ENCODE measurements at regions not wholly inside any gene's neighbourhood (a gene's known extent, or its start where the extent isn't known, plus 50 kb on each side); places are given as distances from the start of the nearest gene placed in this dataset.

DNA sequence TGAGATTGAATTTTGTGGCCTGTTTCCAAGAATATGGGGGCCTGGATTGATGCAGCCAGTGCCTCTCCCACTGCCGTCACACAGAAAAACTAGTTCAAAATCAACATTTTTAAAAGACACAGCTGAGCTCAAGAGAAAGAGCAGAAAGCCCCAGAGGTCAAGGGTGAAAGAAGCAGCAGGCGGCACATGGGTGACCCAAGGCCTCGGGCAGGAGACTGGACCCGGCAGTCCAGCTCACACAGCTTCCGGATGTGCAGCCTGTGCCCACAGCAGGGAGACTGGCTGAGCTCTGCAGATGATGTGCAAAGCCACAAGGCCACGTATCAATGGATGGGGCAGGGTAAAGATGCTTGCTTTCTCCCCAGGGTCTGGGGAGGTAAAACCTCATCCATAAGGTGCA, 50.4 kb upstream of the RNF32 start:
- intact Hi-C loops (cut with DNase I; ENCODE audit: low total_unique reads) = no loop called here
- Histone ChIP-seq H3K36me3 (no peaks in the 10 kb centered on the region), H3K27ac (no peak overlapping the region), H3K27me3 (replicated peaks in 1 of 7) (no peaks in the 10 kb centered on the region), H3K9me3 (peaks cover 5 to 52% (median 30%) of the 10 kb centered on the region in 8 donors), H3K4me3 (no peak overlapping the region), H3K4me1 (no peaks in the 10 kb centered on the region)
- no peak for DNase-seq
- no peak for TF ChIP-seq CTCF (IDR thresholded peaks at IDR 0.05 in 8 of 11, conservative IDR thresholded peaks at IDR 0.05 in 3 of 11)
- no peak for TF ChIP-seq POLR2AphosphoS5 (IDR thresholded peaks at IDR 0.05)
- TF ChIP-seq POLR2A (IDR thresholded peaks at IDR 0.05) = no peak
- WGBS, 5 donors = 69 to 89% (median 72%) methylated on average over 6 of the region's 6 CpGs

DNA sequence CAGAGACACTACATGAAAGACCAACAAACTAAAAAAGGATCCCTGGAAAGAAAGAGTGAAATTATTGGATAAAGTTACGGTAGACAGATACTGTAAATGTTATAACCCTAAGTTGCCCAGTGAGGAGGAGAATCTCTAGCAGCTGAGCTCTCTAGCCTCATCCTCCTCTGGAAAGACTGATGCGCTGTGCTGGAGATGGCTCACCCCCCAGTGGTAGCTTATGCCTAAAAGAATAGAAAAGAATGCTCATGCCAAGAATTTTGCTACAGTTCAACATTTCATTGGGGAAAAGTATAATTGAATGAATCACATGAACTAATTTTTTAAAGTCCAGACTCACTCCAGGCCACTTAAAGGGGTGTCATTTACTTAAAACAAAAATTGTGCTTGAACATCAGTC, 50.8 kb upstream of the RNF32 start:
- Histone ChIP-seq H3K9me3 (peaks cover 5 to 51% (median 33%) of the 10 kb centered on the region in 8 donors), H3K4me1 (no peaks in the 10 kb centered on the region), H3K27ac (no peak overlapping the region), H3K27me3 (replicated peaks in 1 of 7) (no peaks in the 10 kb centered on the region), H3K4me3 (no peak overlapping the region), H3K36me3 (no peaks in the 10 kb centered on the region)
- intact Hi-C loops (cut with DNase I; ENCODE audit: low total_unique reads) = no loop called here
- WGBS, 5 donors = 86 to 94% (median 90%) methylated on average over 2 of the region's 2 CpGs
- DNase-seq = no peak
- no peak for TF ChIP-seq POLR2AphosphoS5 (IDR thresholded peaks at IDR 0.05)
- TF ChIP-seq POLR2A (IDR thresholded peaks at IDR 0.05) = no peak
- no peak for TF ChIP-seq CTCF (IDR thresholded peaks at IDR 0.05 in 8 of 11, conservative IDR thresholded peaks at IDR 0.05 in 3 of 11)

DNA sequence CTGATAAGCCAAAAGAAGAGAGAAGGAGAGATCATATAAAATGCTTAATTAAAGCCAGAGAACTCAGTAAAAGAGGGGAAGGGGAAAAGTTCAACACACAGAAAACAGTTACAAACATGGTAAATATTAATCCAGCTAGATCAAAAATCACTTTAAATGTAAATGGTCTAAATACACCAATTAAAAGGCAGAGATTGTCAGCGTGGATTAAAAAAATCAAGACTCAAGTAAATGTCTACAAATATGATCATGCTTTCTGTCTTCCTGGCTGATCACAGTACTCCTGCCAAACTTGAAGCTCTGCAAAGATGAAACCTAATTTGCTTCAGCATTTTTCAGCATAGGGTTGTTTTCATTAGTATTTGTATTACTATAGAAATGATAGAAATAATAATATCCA, 54.6 kb upstream of the RNF32 start:
- Histone ChIP-seq H3K9me3 (peaks cover 5 to 22% (median 19%) of the 10 kb centered on the region in 8 donors), H3K27ac (no peak overlapping the region), H3K27me3 (replicated peaks in 1 of 7) (no peaks in the 10 kb centered on the region), H3K4me3 (no peak overlapping the region), H3K4me1 (no peaks in the 10 kb centered on the region), H3K36me3 (no peaks in the 10 kb centered on the region)
- WGBS, 5 donors = 79 to 95% (median 89%) methylated on average over 1 of the region's 1 CpG
- no peak for TF ChIP-seq POLR2AphosphoS5 (IDR thresholded peaks at IDR 0.05)
- no peak for TF ChIP-seq CTCF (IDR thresholded peaks at IDR 0.05 in 8 of 11, conservative IDR thresholded peaks at IDR 0.05 in 3 of 11)
- TF ChIP-seq POLR2A (IDR thresholded peaks at IDR 0.05) = no peak
- intact Hi-C loops (cut with DNase I; ENCODE audit: low total_unique reads) = no loop called here
- DNase-seq = no peak

DNA sequence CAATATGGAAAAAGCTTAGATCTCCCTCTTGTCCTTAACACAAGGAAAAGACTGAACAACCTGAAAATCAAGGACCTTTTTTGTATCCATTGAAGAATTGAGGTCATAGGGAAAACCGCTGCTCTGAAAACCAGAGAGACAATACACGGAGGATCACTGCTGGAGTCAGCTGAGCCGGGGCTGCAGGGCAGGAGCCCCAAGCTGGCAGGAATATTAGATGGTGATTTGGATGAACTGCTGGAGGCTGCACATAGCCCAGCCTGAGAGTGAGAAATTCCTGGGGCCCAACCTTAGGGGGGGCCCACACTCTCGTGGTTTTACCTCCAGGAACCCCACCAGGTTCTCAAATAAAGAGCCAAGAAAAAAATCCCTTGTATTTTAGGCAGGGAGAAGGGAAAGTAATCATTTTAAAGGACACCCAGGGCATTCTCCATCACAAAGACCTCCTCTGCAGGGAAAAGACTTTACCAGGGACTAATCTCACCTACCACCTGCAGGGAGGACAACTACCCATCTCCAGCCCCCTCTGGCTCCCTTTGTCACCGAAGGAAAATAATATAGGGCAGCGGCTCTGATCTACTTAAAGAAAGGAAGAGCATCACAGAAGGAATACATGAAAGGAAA, 55.4 kb upstream of the RNF32 start:
- no peak for DNase-seq
- Histone ChIP-seq H3K9me3 (peaks cover 5 to 22% (median 19%) of the 10 kb centered on the region in 8 donors), H3K36me3 (no peaks in the 10 kb centered on the region), H3K27ac (no peak overlapping the region), H3K4me1 (no peaks in the 10 kb centered on the region), H3K4me3 (no peak overlapping the region), H3K27me3 (replicated peaks in 1 of 7) (no peaks in the 10 kb centered on the region)
- 40 to 55% (median 52%) methylated on average over 6 of the region's 6 CpGs for WGBS, 5 donors
- TF ChIP-seq CTCF (IDR thresholded peaks at IDR 0.05 in 8 of 11, conservative IDR thresholded peaks at IDR 0.05 in 3 of 11) (no peak), POLR2AphosphoS5 (IDR thresholded peaks at IDR 0.05) (no peak), POLR2A (IDR thresholded peaks at IDR 0.05) (no peak)
- intact Hi-C loops (cut with DNase I; ENCODE audit: low total_unique reads) = no loop called here
